Common myeloid progenitor, CD34-positive (primary cell): ENCODE measurements at regions not wholly inside any gene's neighbourhood (a gene's known extent, or its start where the extent isn't known, plus 50 kb on each side); places are given as distances from the start of the nearest gene placed in this dataset.
"Not testable (repeated sequence)": the region's sequence is repeated elsewhere in the genome, so short reads cannot be mapped to it uniquely, and the experiment has no call there.

Experiments
- CTCF ChIA-PET: fragments of 350-600 bp; sonication (Branson Sonifier 250); formaldehyde crosslinking; loops from one replicate; lab custom pipeline; 2021; ENCODE audit warnings: antibody characterized with exemption; lab: Charles Lee
- POLR2A ChIA-PET: fragments of 350-600 bp; sonication (Branson Sonifier 250); formaldehyde crosslinking; loops from one replicate; lab custom pipeline; 2021; ENCODE audit warnings: antibody characterized with exemption; lab: Charles Lee
- DNase-seq, 3 donors: peaks; one replicate each; pipeline versions ENCODE4 v3.0.0 to v3.0.0-alpha.2; 2013
- H3K27ac ChIP-seq, 2 experiments: 1 replicate in 1 of 2; 2 replicates in 1 of 2; pipeline ENCODE4 v1.7.0; 2013; ENCODE audit warnings: inconsistent platforms in 2 of 2, low read length in 2 of 2, mild to moderate bottlenecking in 2 of 2, low read depth in 1 of 2, moderate library complexity in 1 of 2; ENCODE audit not compliant: severe bottlenecking in 2 of 2, insufficient read depth in 1 of 2, poor library complexity in 1 of 2
- H3K27me3 ChIP-seq, 5 experiments: replicated peaks in 2 of 5; 1 replicate in 3 of 5; 2 replicates in 2 of 5; pipeline versions ENCODE4 v1.6.1 to v1.7.0; 2013; ENCODE audit warnings: low read length in 4 of 5, mild to moderate bottlenecking in 2 of 5, moderate library complexity in 2 of 5, inconsistent platforms in 1 of 5; ENCODE audit not compliant: insufficient read depth in 5 of 5, control insufficient read depth in 4 of 5
- H3K36me3 ChIP-seq, 4 experiments: 1 replicate in 2 of 4; 2 replicates in 2 of 4; pipeline versions ENCODE4 v1.6.1 to v1.7.0; 2013; ENCODE audit warnings: low read length in 3 of 4, control low read depth in 1 of 4, mild to moderate bottlenecking in 1 of 4; ENCODE audit not compliant: control insufficient read depth in 4 of 4, insufficient read depth in 4 of 4
- H3K4me1 ChIP-seq, 4 experiments: 1 replicate in 3 of 4; 2 replicates in 1 of 4; pipeline versions ENCODE4 v1.6.1 to v1.7.1; 2013; ENCODE audit warnings: low read length in 3 of 4, mild to moderate bottlenecking in 3 of 4, control low read depth in 1 of 4, inconsistent platforms in 1 of 4, moderate library complexity in 1 of 4; ENCODE audit not compliant: control insufficient read depth in 4 of 4, insufficient read depth in 4 of 4; ENCODE audit errors: control extremely low read depth in 1 of 4
- H3K4me3 ChIP-seq, 7 experiments: 1 replicate in 4 of 7; 2 replicates in 3 of 7; pipeline versions ENCODE4 v1.5.1 to v1.7.0; 2013; ENCODE audit warnings: mild to moderate bottlenecking in 7 of 7, low read length in 6 of 7, moderate library complexity in 6 of 7, inconsistent platforms in 2 of 7, low read depth in 2 of 7, control low read depth in 1 of 7; ENCODE audit not compliant: insufficient read depth in 4 of 7, control insufficient read depth in 1 of 7; ENCODE audit errors: extremely low read depth in 1 of 7
- H3K9me3 ChIP-seq, 5 experiments: 1 replicate in 4 of 5; 2 replicates in 1 of 5; pipeline versions ENCODE4 v1.6.1 to v1.7.1; 2013; ENCODE audit warnings: low read length in 4 of 5, mild to moderate bottlenecking in 2 of 5, inconsistent platforms in 1 of 5, low read depth in 1 of 5, moderate library complexity in 1 of 5; ENCODE audit not compliant: control insufficient read depth in 4 of 5, insufficient read depth in 2 of 5; ENCODE audit errors: control extremely low read depth in 1 of 5
- WGBS: methylation state at CpG from one replicate; pipeline ENCODE4 v1.1.5; 2013; ENCODE audit not compliant: insufficient coverage; 5-methylcytosine and 5-hydroxymethylcytosine counted together

DNA sequence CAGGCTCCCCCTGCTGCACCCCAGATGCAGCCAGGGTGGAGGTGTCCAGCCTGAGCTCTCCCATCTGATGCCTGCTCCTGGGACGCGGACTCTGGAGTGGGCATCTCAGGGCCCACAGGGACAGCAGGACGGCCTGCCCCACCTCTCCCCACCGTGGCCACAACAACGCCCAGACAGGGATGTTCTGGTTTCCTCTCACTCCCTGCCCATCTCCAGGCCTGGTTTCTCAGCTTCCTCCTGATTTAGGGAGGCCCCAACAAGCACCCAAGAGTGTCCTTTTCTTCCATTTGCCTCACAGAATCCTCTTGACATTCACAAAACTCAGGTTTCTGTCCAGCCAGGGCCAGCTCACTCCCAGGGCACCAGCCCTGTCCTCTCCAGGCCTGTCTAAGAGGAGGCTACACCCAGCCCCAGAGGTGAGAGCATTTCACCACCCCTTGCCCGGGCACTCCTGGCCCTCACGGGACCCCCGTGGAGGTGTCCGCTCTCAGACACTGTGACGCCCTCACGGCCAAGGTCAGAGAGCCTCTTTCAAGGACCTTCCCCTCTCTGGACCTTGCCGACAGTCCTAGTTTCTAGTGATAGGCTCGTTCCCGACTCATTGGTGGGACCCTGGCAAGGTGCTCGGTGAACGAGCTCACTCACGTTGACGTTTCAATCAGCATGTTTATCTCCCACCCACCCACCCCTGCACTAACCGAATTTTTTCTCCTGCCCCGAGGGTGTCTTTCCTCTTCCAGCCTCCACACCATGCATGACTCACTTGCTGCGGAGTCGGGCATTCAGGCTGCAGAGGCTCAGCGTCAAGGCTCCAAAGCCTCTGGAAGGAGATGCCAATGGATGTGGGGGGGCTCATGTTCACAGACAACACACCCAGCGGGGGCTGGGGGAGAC, 62.0 kb upstream of the UNC5A start:
- WGBS, result 83% methylated on average over 16 of the region's 24 CpGs
- Histone ChIP-seq H3K4me3 (no peak overlapping the region), H3K36me3 (no peaks in the 10 kb centered on the region), H3K9me3 (no peaks in the 10 kb centered on the region), H3K27ac (no peak overlapping the region), H3K27me3 (peaks cover 0 to 82% (median 30%) of the 10 kb centered on the region in 5 experiments), H3K4me1 (peaks cover 0 to 18% (median 10%) of the 10 kb centered on the region in 4 experiments)
- DNase-seq, result no peak
- CTCF ChIA-PET, result no interaction called here
- POLR2A ChIA-PET, result no interaction called here

DNA sequence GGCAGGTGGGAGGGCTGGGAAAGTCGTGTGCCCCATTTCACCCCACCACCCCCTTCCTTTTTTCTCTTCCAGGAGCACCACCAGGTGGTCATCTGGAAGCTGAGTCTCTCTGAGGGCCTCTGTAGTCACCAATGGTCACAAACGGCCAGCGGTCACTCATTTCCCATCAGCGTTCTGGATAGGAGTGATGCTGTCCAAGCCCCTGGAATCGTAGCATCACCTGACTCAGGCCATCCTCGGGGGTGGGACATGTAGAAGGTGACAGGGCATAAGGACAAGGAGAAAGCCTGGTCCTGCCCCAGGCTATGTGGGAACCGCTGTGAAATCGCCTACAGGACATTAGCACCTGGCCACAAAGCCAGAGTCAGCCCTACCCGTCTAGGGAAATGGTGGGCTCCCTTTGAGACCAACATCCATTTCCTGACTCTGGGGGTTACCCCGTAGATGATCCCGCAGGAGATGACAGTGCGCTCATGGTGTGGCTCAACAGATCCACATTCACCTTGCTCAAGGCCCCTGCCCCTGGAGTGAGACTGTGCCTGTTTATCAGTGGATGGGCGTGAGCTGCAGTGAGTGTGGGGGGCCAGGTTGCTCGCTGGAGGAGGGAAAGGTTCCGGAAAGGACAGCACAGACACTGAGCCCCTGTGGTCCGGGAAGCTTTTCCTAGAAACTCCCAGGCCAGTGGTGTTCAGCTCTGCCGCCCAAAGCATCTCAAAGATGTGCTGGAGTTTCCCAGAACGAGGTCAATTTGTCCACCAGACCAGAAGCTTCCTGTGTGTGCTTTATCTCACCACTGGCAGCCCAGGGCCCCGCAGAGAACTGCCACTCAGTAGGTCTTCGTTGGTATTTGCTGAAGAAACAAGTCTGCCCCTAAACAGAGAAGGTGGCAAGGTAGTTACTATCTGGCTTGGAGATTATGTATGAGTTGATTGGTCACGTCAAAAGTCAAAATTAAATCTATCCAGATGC, 61.1 kb upstream of the UNC5A start:
- no peak overlapping the region for H3K4me3 ChIP-seq
- H3K36me3 ChIP-seq, result no peaks in the 10 kb centered on the region
- H3K27me3 ChIP-seq, result peaks cover 0 to 73% (median 22%) of the 10 kb centered on the region in 5 experiments
- no peak overlapping the region for H3K27ac ChIP-seq
- no peak for DNase-seq
- ChIA-PET CTCF (no interaction called here), POLR2A (no interaction called here)
- H3K4me1 ChIP-seq, result peaks cover 0 to 10% (median 6%) of the 10 kb centered on the region in 4 experiments
- WGBS, result 86% methylated on average over 15 of the region's 21 CpGs
- peaks cover 0 to 1% (median 0%) of the 10 kb centered on the region in 5 experiments for H3K9me3 ChIP-seq

DNA sequence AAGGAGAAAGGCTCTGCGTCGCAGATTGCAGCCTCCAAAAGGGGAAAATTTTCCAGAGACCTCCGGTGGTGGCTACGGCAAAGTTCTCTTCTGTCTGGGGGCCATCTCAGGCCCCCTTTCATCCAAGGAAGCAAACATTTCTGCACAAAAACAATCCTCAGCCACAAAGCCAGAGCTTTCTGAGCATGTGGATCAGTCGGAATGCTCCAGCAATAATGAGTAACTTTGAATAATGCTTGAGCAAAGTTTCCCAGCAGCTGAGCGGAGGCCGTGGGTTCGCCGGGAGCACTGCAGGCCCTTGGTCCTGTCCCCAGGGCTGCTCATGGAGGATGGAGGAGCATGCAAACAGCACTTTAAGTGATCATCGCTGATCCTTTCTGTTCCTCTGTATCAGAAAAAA, 60.2 kb upstream of the UNC5A start:
- Histone ChIP-seq H3K4me1 (peaks cover 0 to 9% (median 6%) of the 10 kb centered on the region in 4 experiments), H3K27me3 (peaks cover 0 to 64% (median 13%) of the 10 kb centered on the region in 5 experiments), H3K4me3 (no peak overlapping the region), H3K36me3 (no peaks in the 10 kb centered on the region), H3K9me3 (peaks cover 0 to 3% (median 0%) of the 10 kb centered on the region in 5 experiments), H3K27ac (no peak overlapping the region)
- WGBS, result 95% methylated on average over 7 of the region's 10 CpGs
- no peak for DNase-seq
- ChIA-PET POLR2A (no interaction called here), CTCF (no interaction called here)

DNA sequence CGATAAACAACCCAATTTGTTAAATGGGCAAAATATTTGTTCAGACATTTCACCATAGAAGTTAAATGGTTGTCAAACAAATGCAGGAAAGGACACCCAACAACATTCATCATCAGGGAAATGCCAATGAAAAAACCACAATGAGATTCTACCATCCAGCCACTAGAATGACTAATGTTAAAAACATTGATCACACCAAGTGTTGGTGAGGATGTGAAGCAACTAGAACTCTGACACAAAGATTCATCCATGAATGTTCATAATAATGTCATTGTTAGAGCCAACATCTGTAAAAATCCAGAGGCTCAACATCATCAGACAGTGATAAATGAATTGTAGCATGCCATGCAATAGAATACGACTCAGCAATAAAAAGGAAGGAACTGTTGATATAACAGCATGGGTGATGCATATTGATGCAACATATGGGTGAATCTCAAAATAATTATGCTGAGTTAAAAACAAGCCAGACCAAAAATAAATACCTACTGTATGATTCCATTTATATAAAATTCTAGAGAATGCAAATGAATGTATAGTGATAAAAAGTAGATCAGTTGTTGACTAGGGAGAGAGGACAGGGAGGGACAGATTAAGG, 55.9 kb upstream of the UNC5A start:
- Histone ChIP-seq H3K27ac (no peak overlapping the region), H3K4me1 (no peaks in the 10 kb centered on the region), H3K9me3 (peaks cover 0 to 3% (median 0%) of the 10 kb centered on the region in 5 experiments), H3K27me3 (peaks cover 0 to 27% (median 11%) of the 10 kb centered on the region in 5 experiments), H3K4me3 (no peak overlapping the region), H3K36me3 (no peaks in the 10 kb centered on the region)
- ChIA-PET CTCF (no interaction called here), POLR2A (no interaction called here)
- DNase-seq, result no peak
- WGBS, result no CpG with 5 or more reads among the region's 2 CpGs

GRCh38 chr5:176755593-176755992, 54.8 kb upstream of the UNC5A start:
- WGBS, result no CpG with 5 or more reads among the region's 6 CpGs
- H3K4me1 ChIP-seq, H3K27ac ChIP-seq, DNase-seq, H3K36me3 ChIP-seq, POLR2A ChIA-PET, H3K9me3 ChIP-seq, CTCF ChIA-PET, H3K4me3 ChIP-seq: not testable (repeated sequence)
- H3K27me3 ChIP-seq, result peaks cover 0 to 17% (median 11%) of the 10 kb centered on the region in 5 experiments

GRCh38 chr5:176757569-176757968, 52.8 kb upstream of the UNC5A start:
- H3K4me1 ChIP-seq, H3K9me3 ChIP-seq, H3K36me3 ChIP-seq, H3K27me3 ChIP-seq, H3K27ac ChIP-seq, DNase-seq, H3K4me3 ChIP-seq, CTCF ChIA-PET, POLR2A ChIA-PET: not testable (repeated sequence)
